Naive thymus-derived CD8-positive, alpha-beta T cell (primary cell): ENCODE measurements at regions not wholly inside any gene's neighbourhood (a gene's known extent, or its start where the extent isn't known, plus 50 kb on each side); places are given as distances from the start of the nearest gene placed in this dataset.

ENCODE experiments used
- ATAC-seq, 2 donors: fragments of 150-1000 bp; cut with Tn5 transposase in 1 of 2; sonication (Bioruptor Pico), chemical (Tn5 transposase) in 1 of 2; 1 replicate in 1 of 2; 2 replicates in 1 of 2; pipeline ENCODE4 v1.10.0; 2021; ENCODE audit warnings: mild to moderate bottlenecking in 2 of 2, moderate library complexity in 2 of 2
- POLR2A ChIA-PET: fragments of 350-600 bp; sonication (Branson Sonifier 250); formaldehyde crosslinking; loops from one replicate; lab custom pipeline; 2021; ENCODE audit warnings: antibody characterized with exemption; lab: Charles Lee
- DNase-seq, 10 donors: peaks; one replicate each; pipeline versions ENCODE4 v3.0.0 to v3.0.0-alpha.2; 2020 to 2022
- H3K27ac Mint-ChIP-seq, 10 donors: one replicate each; pipeline ENCODE4 v1.8.0; 2020 to 2022; ENCODE audit warnings: mild to moderate bottlenecking in 10 of 10, mixed read lengths in 10 of 10, moderate library complexity in 4 of 10, inconsistent platforms in 1 of 10
- H3K27me3 Mint-ChIP-seq, 5 donors: one replicate each; pipeline ENCODE4 v1.8.0; 2021 to 2022; ENCODE audit warnings: mixed read lengths in 5 of 5
- H3K36me3 Mint-ChIP-seq, 3 donors: one replicate each; pipeline ENCODE4 v1.8.0; 2020 to 2022; ENCODE audit warnings: mixed read lengths in 3 of 3, mild to moderate bottlenecking in 2 of 3, inconsistent platforms in 1 of 3
- H3K4me1 Mint-ChIP-seq, 4 donors: one replicate each; pipeline ENCODE4 v1.8.0; 2021 to 2022; ENCODE audit warnings: mixed read lengths in 4 of 4
- H3K4me3 Mint-ChIP-seq, 10 donors: one replicate each; pipeline ENCODE4 v1.8.0; 2020 to 2022; ENCODE audit warnings: mild to moderate bottlenecking in 10 of 10, mixed read lengths in 10 of 10, moderate library complexity in 6 of 10, inconsistent platforms in 1 of 10
- H3K9me3 Mint-ChIP-seq, 9 donors: one replicate each; pipeline ENCODE4 v1.8.0; 2020 to 2022; ENCODE audit warnings: mixed read lengths in 9 of 9, mild to moderate bottlenecking in 3 of 9, inconsistent platforms in 1 of 9, moderate library complexity in 1 of 9

DNA sequence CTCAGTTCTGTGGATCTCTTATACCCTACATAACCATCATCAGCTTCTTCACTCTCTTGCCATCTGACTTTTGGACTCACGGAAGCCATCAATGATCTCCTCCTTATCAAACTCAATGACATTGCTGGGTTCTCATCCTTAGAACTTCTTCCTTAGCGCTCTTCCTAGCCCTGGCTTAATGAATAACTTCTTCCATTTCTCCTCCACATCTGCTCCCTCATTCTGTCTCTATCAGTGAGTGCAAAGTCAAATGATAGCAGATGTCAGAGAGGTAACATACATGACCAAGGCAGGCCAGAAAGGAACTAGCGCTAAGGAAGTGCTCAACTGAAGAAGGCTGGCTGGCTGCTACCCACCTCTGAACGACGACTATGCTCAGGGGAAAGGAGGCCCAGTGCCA, 449.8 kb downstream of the COG6 start:
- Mint-ChIP-seq H3K4me3 (no peak overlapping the region), H3K4me1 (peaks cover 4 to 21% (median 11%) of the 10 kb centered on the region in 4 donors), H3K36me3 (peaks cover 0 to 3% (median 0%) of the 10 kb centered on the region in 3 donors), H3K27ac (no peak overlapping the region), H3K9me3 (peaks cover 0 to 3% (median under 1%) of the 10 kb centered on the region in 9 donors), H3K27me3 (no peaks in the 10 kb centered on the region)
- DNase-seq (no peak), ATAC-seq (no peak)
- POLR2A ChIA-PET: no interaction called here

DNA sequence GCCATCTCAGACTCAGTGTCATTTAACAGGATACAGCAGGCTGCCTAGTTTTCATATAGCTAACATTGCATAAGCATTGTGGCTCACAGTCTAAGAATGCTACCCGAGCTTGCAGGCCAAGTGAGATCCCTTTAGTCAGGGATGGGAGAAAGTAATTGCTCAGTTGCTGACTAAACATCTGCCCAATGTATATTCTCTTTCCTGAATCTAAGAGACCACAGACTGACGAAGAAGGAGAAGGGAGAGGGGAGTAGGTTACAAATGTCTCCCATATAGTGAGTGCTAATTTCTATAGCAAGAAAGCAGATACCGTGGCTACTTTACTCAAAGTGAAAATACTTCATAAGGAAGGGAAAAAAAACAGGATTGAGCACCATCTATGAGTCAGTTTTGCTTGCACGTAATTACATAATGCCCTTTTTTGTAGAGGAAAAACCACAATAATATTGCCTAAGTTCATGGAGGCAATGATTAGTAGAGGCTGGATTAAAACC, 453.9 kb downstream of the COG6 start:
- Mint-ChIP-seq H3K4me1 (peaks cover 0 to 9% (median 1%) of the 10 kb centered on the region in 4 donors), H3K27ac (no peak overlapping the region), H3K9me3 (peaks cover 0 to 2% (median 0%) of the 10 kb centered on the region in 9 donors), H3K36me3 (no peaks in the 10 kb centered on the region), H3K27me3 (no peaks in the 10 kb centered on the region), H3K4me3 (no peak overlapping the region)
- ATAC-seq (no peak), DNase-seq (no peak)
- POLR2A ChIA-PET: no interaction called here

DNA sequence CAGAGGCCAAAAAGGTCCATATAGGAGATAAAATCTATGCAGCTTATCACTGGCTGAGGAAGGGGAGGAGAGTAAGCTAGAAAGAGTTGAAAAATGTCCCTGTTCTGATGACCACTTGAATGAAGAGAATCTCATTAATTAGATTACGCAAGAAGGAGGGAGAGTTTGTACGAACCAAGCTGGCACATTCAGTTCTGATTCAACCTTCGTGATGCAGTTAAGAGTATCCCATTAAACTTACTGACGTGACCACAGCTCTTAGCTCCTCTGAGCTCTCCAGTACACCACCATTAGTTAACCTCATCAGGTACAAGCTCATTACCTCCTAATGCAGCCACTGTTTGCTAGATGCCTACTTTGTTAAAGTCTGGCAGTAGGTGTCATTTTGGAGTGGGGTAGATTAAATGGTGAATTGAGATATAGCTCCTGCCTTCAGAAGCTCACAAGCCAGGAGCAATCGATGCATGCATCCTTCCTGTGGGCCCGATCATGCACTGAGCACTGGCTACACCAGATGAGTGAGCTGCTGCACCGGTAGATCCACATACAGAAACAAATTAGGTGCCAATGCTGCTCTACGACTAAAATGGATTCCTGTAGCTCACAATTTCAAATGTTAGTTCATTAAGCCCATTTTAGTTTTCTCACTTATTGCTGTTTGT, 458.3 kb downstream of the COG6 start:
- Mint-ChIP-seq H3K27me3 (no peaks in the 10 kb centered on the region), H3K4me1 (peaks cover 0 to 23% (median 1%) of the 10 kb centered on the region in 4 donors), H3K36me3 (no peaks in the 10 kb centered on the region), H3K9me3 (peaks cover 0 to 2% (median 0%) of the 10 kb centered on the region in 9 donors), H3K4me3 (no peak overlapping the region), H3K27ac (no peak overlapping the region)
- POLR2A ChIA-PET: no interaction called here
- no peak for DNase-seq
- ATAC-seq: no peak

DNA sequence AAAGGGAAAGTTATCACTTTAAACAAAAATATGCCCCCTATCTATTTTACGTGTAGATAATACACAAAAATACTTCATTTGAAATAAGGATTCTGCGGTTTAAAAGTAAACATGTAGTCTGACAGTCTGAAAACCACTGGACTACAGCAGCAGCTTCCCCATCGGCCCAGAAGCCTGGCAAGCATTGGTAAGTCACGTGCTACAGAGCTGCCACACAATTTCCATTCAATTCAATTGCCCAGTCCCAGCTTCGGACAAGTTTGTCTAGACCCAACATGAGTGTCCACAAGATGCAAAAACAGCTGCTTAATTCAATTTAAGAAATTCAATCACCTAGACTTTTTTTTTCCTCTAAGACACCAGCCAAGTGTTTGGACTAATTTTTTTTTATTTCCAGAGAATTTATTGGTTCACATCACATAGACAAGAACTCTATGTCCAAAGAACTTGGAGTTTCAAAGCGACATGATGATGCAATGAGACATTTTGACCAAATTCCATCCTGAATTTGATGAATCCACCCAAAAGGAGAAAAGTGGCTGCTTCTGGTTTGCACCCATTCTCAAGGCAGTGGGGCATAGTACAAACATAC, 458.9 kb downstream of the COG6 start:
- POLR2A ChIA-PET: no interaction called here

DNA sequence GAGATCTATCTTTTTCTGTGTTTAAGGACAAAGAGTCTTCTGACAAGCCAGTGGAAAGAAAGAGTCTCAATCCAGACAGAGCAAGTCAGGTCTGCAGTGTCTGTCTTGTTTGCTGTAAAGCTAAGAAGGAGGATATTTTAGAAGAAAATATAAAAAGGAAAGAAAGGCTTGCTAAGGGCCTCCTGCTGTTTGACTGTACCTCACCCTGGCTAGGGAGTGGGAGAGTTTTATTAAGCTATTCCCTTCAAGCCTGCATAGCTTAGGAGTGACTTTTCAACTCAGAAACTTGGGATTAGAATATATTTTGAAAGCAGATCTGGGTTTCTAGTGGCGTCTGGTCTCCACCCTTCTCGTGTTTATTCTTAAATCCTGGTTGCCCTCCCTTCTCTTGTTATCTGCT, 460.0 kb downstream of the COG6 start:
- Mint-ChIP-seq H3K4me3 (no peak overlapping the region), H3K9me3 (peaks cover 0 to 7% (median 0%) of the 10 kb centered on the region in 9 donors), H3K36me3 (peaks cover 0 to 6% (median 0%) of the 10 kb centered on the region in 3 donors), H3K27me3 (no peaks in the 10 kb centered on the region), H3K27ac (peak overlapping the region in 2 of 10 donors; percentile 37 to 53), H3K4me1 (peaks cover 0 to 23% (median 1%) of the 10 kb centered on the region in 4 donors)
- POLR2A ChIA-PET: interaction anchor here (0.5 kb wide), 1 partner anchor 863 kb away, joined by 3 read pairs; no protein-coding TSS in a partner anchor
- ATAC-seq (no peak), DNase-seq (no peak)

More for the DNA sequence above, 458.9 kb downstream of the COG6 start:
- no peak overlapping the region for H3K4me3 Mint-ChIP-seq
- no peak for ATAC-seq
- no peaks in the 10 kb centered on the region for H3K27me3 Mint-ChIP-seq
- peaks cover 0 to 2% (median 0%) of the 10 kb centered on the region in 9 donors for H3K9me3 Mint-ChIP-seq
- H3K36me3 Mint-ChIP-seq: peaks cover 0 to 2% (median 0%) of the 10 kb centered on the region in 3 donors
- no peak for DNase-seq
- peaks cover 0 to 23% (median 1%) of the 10 kb centered on the region in 4 donors for H3K4me1 Mint-ChIP-seq
- H3K27ac Mint-ChIP-seq: no peak overlapping the region

DNA sequence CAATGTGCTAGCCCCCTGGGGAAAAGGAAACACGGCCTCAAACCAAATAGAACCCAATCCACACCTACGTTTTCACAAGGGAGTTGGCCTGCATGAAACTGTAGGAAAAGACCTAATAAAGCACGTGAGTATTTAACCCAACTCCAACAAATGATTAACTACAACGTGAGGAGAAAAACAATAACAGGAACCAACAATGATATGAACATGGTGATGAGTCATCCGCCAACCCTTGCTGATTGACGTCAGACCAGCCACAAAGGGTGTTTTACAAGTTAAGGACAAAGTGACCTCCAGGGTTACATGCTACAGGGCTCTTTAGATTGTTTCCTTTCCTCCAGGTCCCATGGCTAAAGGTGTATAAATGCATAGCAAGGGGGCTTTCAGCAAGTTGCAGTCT, 460.5 kb downstream of the COG6 start:
- Mint-ChIP-seq H3K4me1 (peaks cover 0 to 23% (median 1%) of the 10 kb centered on the region in 4 donors), H3K4me3 (peak overlapping the region in 1 of 10 donors; percentile 12), H3K36me3 (peaks cover 0 to 6% (median 0%) of the 10 kb centered on the region in 3 donors), H3K9me3 (peaks cover 0 to 5% (median 0%) of the 10 kb centered on the region in 9 donors), H3K27ac (peak overlapping the region in 3 of 10 donors; percentile 12 to 53 (median 37)), H3K27me3 (no peaks in the 10 kb centered on the region)
- POLR2A ChIA-PET: interaction anchor here (0.5 kb wide), 1 partner anchor 862 kb away, joined by 3 read pairs; no protein-coding TSS in a partner anchor
- DNase-seq (peak in 1 of 10 donors; percentile 16), ATAC-seq (no peak)

DNA sequence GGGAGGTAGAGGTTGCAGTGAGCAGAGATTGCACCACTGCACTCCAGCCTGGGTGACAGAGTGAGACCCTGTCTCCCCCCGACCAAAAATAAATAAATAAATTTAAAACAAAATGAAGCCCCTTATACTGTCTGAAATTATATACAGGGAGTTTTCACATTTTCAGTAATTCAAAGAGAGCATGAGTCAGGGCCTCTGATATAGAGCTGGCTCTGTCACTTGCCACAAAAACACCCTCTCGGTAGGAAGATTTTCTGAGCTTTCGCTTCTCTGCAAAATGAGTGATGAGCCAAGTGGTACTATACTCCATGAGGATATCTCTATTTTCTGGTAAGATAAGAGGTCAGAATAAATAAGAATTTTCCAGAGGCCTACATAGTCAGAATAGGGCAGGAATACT, 462.9 kb downstream of the COG6 start:
- H3K4me3 Mint-ChIP-seq: no peak overlapping the region
- no peaks in the 10 kb centered on the region for H3K27me3 Mint-ChIP-seq
- peaks cover 0 to 5% (median 0%) of the 10 kb centered on the region in 9 donors for H3K9me3 Mint-ChIP-seq
- POLR2A ChIA-PET: interaction anchor here (0.6 to 1.1 kb wide), 2 partner anchors 176 to 658 kb away, joined by 3 to 4 read pairs; no protein-coding TSS in a partner anchor
- no peak for DNase-seq
- ATAC-seq: no peak
- peaks cover 2 to 22% (median 6%) of the 10 kb centered on the region in 4 donors for H3K4me1 Mint-ChIP-seq
- no peak overlapping the region for H3K27ac Mint-ChIP-seq
- H3K36me3 Mint-ChIP-seq: peaks cover 0 to 6% (median 0%) of the 10 kb centered on the region in 3 donors

DNA sequence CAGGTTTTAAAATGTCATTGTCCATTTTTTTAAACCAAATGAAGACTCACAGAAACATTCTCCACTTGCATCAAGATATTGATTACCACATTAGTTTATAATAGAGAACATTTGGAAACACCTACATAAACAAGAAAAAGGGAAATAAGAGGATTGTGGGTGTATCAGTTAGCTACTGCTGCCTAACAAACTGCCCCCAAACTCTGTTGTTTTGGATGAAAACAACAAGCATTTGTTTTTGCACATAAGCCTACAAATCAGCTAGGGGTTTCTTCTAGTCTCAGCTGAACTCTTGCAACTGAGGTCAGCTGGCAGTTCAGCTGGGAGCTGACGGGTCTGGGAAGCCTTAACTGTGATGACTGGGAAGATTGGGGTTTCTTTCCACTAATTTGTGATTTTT, 464.4 kb downstream of the COG6 start:
- no peaks in the 10 kb centered on the region for H3K27me3 Mint-ChIP-seq
- POLR2A ChIA-PET: no interaction called here
- DNase-seq: no peak
- H3K4me3 Mint-ChIP-seq: no peak overlapping the region
- peaks cover 0 to 6% (median 0%) of the 10 kb centered on the region in 3 donors for H3K36me3 Mint-ChIP-seq
- H3K4me1 Mint-ChIP-seq: peaks cover 2 to 13% (median 6%) of the 10 kb centered on the region in 4 donors
- no peak for ATAC-seq
- H3K9me3 Mint-ChIP-seq: peaks cover 0 to 5% (median 0%) of the 10 kb centered on the region in 9 donors
- H3K27ac Mint-ChIP-seq: no peak overlapping the region

DNA sequence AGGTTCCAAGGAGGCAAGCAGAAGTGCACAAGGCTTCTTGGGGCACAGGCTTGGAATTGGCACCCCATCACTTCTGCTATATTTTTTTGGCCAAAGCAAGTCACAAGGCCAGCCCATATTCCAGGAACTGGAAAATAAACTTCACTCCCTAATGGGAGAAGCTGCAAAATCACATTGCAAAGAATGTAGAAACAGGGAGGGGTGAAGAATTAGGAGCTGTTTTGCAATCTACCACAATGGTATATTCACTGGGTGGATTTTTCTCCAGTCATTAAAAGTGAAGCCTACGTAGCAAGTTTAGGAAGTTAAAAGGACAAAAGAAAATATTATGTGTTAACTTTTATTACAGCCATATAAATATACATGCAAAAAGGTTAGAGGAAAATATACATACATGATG, 464.8 kb downstream of the COG6 start:
- Mint-ChIP-seq H3K27me3 (no peaks in the 10 kb centered on the region), H3K27ac (no peak overlapping the region), H3K9me3 (peaks cover 0 to 5% (median 0%) of the 10 kb centered on the region in 9 donors), H3K4me3 (no peak overlapping the region), H3K4me1 (peaks cover 1 to 13% (median 6%) of the 10 kb centered on the region in 4 donors), H3K36me3 (peaks cover 0 to 6% (median 0%) of the 10 kb centered on the region in 3 donors)
- POLR2A ChIA-PET: no interaction called here
- DNase-seq (no peak), ATAC-seq (no peak)

DNA sequence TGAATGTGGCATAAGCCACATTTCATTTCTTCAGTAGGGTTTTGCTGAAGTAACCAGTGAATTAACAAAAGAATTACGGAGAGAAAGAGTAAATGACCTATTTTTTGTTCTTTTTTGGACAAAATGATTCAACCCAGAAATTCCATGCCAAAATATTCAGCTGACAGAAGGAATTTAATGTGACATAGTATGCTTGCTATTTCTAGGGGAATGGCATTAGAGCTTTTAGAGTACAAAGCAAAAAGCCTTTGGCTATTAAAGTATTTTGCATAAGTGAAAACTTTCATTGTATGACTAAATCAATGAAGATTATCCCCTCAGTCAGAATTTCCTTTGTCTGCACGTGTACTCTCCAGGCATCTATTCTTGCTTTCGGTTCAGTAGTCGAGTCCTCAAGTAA, 465.3 kb downstream of the COG6 start:
- Mint-ChIP-seq H3K4me3 (no peak overlapping the region), H3K9me3 (peaks cover 0 to 5% (median 0%) of the 10 kb centered on the region in 9 donors), H3K27me3 (no peaks in the 10 kb centered on the region), H3K4me1 (peaks cover 3 to 16% (median 7%) of the 10 kb centered on the region in 4 donors), H3K27ac (no peak overlapping the region), H3K36me3 (peaks cover 0 to 6% (median 0%) of the 10 kb centered on the region in 3 donors)
- DNase-seq: no peak
- ATAC-seq: no peak
- POLR2A ChIA-PET: no interaction called here

DNA sequence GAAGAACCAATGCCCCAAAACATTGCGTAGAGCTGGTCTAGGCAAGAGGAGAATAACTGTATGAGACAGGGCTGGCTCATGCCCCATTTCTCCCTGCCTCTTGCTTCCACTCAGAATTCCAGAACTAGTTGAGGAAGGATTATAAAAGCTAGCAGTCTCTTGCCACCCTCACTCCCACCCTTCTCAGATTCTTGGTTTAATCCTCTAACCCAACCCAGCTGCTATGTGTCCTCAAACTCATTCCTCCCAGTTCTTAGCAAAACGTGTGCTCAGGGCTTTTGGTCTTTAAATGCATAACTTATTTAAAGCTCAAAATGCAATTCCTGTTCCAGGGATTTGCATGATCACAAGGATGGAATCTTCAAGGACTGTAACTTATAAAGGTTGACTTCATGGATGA, 466.3 kb downstream of the COG6 start:
- Mint-ChIP-seq H3K9me3 (peaks cover 0 to 5% (median 0%) of the 10 kb centered on the region in 9 donors), H3K4me1 (peaks cover 8 to 18% (median 13%) of the 10 kb centered on the region in 4 donors), H3K4me3 (no peak overlapping the region), H3K36me3 (peaks cover 0 to 6% (median 0%) of the 10 kb centered on the region in 3 donors), H3K27me3 (no peaks in the 10 kb centered on the region), H3K27ac (peak overlapping the region in 1 of 10 donors; percentile 46)
- POLR2A ChIA-PET: interaction anchor here (0.5 to 1.1 kb wide), 2 partner anchors 66 to 812 kb away, joined by 3 to 7 read pairs; no protein-coding TSS in a partner anchor
- ATAC-seq (no peak), DNase-seq (no peak)

DNA sequence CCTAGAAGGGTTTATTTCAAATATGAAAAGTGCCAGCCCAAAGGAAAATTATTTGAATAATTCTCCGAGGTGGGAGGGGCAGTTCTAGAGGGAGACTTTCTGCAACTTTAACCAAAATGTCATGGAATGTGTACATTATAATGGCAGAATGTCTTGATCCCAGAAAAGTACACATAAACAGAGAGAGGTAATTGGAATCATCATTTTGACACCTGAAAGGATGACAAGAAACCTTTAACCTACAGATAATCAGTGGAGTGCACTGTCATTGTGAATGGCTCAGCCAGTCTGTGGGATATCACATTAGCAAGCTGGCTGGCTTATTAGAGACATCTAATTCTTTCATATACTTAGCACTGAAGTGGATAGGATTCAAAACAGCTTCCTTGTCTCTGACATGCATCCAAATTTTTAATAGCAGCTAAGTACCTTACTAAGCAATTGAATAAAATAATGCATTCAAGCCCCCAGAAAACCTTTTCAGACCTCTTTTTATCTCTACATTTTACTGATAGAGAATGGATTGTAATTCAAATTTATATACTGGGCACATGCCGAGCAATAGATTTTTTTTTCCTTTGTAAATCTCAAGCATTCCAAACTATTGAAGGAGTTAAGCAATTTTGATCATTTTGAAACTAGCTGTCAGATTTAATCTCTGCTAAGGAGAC, 468.6 kb downstream of the COG6 start:
- no peak for ATAC-seq
- no peaks in the 10 kb centered on the region for H3K27me3 Mint-ChIP-seq
- peaks cover 0 to 7% (median 0%) of the 10 kb centered on the region in 3 donors for H3K36me3 Mint-ChIP-seq
- DNase-seq: no peak
- POLR2A ChIA-PET: interaction anchor here (1.2 kb wide), 1 partner anchor 18 kb away, joined by 3 read pairs; no protein-coding TSS in a partner anchor
- no peak overlapping the region for H3K4me3 Mint-ChIP-seq
- H3K9me3 Mint-ChIP-seq: peaks cover 0 to 5% (median 0%) of the 10 kb centered on the region in 9 donors
- H3K4me1 Mint-ChIP-seq: peaks cover 20 to 39% (median 32%) of the 10 kb centered on the region in 4 donors
- no peak overlapping the region for H3K27ac Mint-ChIP-seq
